Motor neuron (in vitro differentiated cells): ENCODE measurements at regions not wholly inside any gene's neighbourhood (a gene's known extent, or its start where the extent isn't known, plus 50 kb on each side); places are given as distances from the start of the nearest gene placed in this dataset.

Experiments
- ATAC-seq, 8 experiments: fragments of 200-7000 bp; cut with Tn5 transposase; replicated peaks in 6 of 8; 2 replicates each; pipeline ENCODE4 v1.8.0; 2021; ENCODE audit warnings: mild to moderate bottlenecking in 8 of 8, moderate library complexity in 8 of 8
- H3K27ac ChIP-seq, 2 donors: fragments of 250-450 bp; sonication (Bioruptor Pico); 2 replicates each; pipeline ENCODE4 v1.9.0; 2021; ENCODE audit warnings: antibody characterized with exemption in 2 of 2, mild to moderate bottlenecking in 2 of 2, moderate library complexity in 1 of 2
- H3K4me1 ChIP-seq, 2 donors: fragments of 250-450 bp; sonication (Bioruptor Pico); replicated peaks in 1 of 2; 2 replicates each; pipeline ENCODE4 v1.6.1; 2021; ENCODE audit warnings: antibody characterized with exemption in 2 of 2, mild to moderate bottlenecking in 2 of 2, moderate library complexity in 1 of 2
- H3K4me3 ChIP-seq, 5 donors: fragments of 250-450 bp; sonication (Bioruptor Pico); 2 replicates each; pipeline ENCODE4 v1.9.0; 2021; ENCODE audit warnings: antibody characterized with exemption in 5 of 5, mild to moderate bottlenecking in 5 of 5, moderate library complexity in 4 of 5
- WGBS, 10 experiments: fragments of 450-650 bp; shearing (Covaris generic); methylation state at CpG; one replicate each; pipeline ENCODE4 v1.0.0; 2022; 5-methylcytosine and 5-hydroxymethylcytosine counted together
- in situ Hi-C, 9 experiments: fragments of 400-800 bp; cut with MboI; loops; one replicate each; pipeline ENCODE4 v1.15.0; 2021; ENCODE audit warnings: low sequenced_read_pairs in 9 of 9, low pct_unique_long_range_greater_than_20kb in 2 of 9; ENCODE audit not compliant: unreplicated experiment in 9 of 9

DNA sequence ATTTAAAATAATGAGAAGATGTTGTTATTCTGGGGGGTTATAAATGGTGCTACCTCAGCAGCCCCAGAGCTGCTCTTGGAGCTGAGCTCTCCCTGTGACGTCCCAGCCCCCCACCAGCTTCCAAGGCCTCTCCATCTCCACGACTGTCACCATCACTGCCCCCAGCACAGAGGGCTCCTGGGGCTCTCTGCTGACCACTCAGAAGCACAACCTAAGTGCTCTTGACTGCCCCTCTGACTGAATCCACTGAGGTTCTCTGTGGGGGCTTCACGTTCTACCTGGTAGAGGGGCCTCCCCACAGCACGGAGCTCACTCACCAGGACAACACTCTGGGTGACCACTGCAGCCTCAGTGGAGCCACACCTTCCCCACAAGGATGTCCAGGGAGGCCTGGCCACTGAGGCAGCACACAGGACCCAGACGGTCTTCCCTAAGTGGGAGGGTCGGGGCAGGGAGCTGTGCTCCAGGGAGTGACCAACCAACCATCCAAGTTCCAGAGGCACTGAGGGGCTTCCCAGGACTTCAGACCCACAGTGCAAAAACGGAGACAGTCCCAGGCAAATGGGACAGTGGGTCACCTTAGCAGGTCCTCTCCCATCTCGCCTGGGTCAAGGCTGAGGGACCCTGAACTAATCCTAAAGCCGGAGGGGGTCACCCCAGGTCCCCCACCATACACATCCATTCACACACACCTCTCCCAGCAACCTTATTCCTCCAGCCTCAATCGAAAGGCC is 121.0 kb upstream of the PPP2R2D start:
- peaks cover 2 to 5% of the 10 kb centered on the region in 2 donors for H3K4me1 ChIP-seq
- H3K27ac ChIP-seq = no peak overlapping the region
- 10 to 100% (median 80%) methylated on average over 1 to 3 of the region's 10 CpGs; no CpG with 5 or more reads in 1 of the 10 experiments for WGBS, 10 experiments
- H3K4me3 ChIP-seq = no peak overlapping the region
- in situ Hi-C loops = loop anchor here in 1 of 9 experiments (25.0 kb wide), 1 partner anchor 318 kb away; no protein-coding TSS in a partner anchor
- no peak for ATAC-seq

DNA sequence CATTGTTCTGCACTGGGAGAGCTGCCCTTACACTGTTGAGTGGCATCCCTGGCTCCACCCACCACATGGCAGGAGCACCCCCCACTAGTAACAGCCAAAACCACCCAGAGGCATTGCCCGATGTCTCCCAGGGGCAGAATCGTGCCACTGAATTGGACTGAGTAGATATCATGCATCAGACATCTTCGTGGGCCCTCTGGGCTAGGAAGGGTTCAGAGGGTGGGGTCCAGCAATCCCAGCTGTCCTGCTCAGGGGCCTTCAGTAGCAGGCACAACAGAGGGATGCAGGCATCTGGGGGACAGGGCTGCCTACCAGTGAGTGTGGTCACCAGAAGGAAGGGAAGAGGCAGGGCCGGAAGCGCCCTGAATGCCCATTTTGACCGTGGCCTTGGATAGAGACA is 119.7 kb upstream of the PPP2R2D start:
- WGBS, 10 experiments = 13 to 100% (median 67%) methylated on average over 1 to 5 of the region's 6 CpGs; no CpG with 5 or more reads in 6 of the 10 experiments
- ATAC-seq = no peak
- no peak overlapping the region for H3K4me3 ChIP-seq
- in situ Hi-C loops = loop anchor here in 1 of 9 experiments (25.0 kb wide), 1 partner anchor 319 kb away; no protein-coding TSS in a partner anchor
- no peak overlapping the region for H3K27ac ChIP-seq
- H3K4me1 ChIP-seq = no peaks in the 10 kb centered on the region

DNA sequence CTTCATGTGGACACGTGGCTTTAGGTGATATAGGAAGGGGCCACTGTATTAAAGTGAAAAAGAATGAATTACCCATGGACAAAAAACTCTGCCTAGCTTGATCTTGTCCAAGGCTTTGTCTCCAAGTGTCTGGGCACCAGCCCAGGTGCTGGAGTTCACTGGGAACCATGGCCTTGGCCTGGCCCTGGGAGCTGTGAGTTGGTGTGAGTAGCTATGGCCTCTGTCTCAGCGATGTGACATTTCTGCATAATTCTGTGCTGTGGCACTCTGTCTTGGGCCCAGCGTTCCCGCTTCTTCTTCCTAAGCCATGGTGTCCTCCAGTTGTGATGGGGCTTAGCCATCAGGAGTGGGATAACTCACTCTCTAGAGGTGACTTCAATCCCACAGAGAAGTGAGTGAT is 119.0 kb upstream of the PPP2R2D start:
- in situ Hi-C loops = loop anchor here in 1 of 9 experiments (25.0 kb wide), 1 partner anchor 319 kb away; no protein-coding TSS in a partner anchor

DNA sequence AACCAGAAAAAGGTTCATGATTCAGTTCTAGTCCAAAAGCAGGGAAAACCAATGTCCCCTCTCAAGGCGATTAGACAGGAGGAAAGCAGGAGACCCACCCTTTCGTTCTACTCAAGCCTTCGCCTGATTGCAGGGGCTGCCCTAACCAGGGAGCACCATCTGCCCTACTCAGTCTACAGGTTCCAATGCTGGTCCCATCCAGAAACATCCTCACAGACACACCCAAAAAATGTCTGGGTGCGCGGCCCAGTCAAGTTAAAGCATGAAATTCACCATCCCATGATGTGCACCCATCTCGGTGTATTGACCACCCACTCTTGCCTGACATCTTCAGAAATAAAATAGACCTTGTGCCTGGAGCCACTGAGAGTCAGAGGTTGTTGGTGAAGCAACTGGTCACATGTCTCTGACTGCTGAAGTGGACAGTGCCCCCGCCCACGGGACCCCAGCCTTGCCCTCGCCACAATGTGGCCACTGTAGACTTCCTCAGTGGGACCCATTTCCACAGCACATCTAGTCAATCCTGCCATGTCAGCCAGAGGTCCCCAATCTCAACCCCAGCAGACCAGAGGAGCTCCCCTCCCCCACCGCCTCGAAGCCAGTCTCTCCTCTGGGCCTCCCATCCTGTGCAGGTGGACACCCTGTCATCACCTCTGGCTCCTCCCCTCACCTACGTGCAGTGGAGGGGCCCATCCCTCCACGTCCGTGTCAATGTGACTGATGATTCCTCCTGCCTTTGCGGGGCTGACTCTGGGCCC is 116.3 kb upstream of the PPP2R2D start:
- no peak overlapping the region for H3K27ac ChIP-seq
- 30 to 95% (median 80%) methylated on average over 1 to 5 of the region's 15 CpGs; no CpG with 5 or more reads in 3 of the 10 experiments for WGBS, 10 experiments
- in situ Hi-C loops = loop anchor here in 1 of 9 experiments (25.0 kb wide), 1 partner anchor 322 kb away; no protein-coding TSS in a partner anchor
- ATAC-seq = no peak
- H3K4me3 ChIP-seq = no peak overlapping the region
- peaks cover 0 to 3% of the 10 kb centered on the region in 2 donors for H3K4me1 ChIP-seq

More for the DNA sequence above, 119.0 kb upstream of the PPP2R2D start:
- Histone ChIP-seq H3K4me1 (peaks cover 0 to 1% of the 10 kb centered on the region in 2 donors), H3K27ac (no peak overlapping the region), H3K4me3 (no peak overlapping the region)
- WGBS, 10 experiments = 5 to 84% (median 55%) methylated on average over 1 to 4 of the region's 4 CpGs; no CpG with 5 or more reads in 4 of the 10 experiments
- no peak for ATAC-seq

DNA sequence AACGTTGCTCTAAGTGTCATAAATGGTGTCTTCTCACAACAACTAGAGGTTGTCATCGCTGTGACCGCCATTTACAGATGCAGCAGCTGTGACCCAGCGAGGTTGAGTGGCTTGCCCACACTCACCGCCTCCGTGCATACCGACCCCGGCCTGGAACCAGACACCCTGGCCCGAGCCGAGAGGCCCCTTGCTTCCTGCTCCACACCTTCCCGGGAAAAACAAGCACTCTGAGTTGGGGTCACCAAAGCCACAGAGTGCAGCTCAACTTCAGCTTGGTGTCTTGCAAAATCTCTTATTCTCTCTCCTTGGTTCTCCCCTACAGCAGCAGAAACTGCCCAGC is 115.7 kb upstream of the PPP2R2D start:
- in situ Hi-C loops = loop anchor here in 1 of 9 experiments (25.0 kb wide), 1 partner anchor 323 kb away; no protein-coding TSS in a partner anchor
- H3K4me3 ChIP-seq = no peak overlapping the region
- H3K27ac ChIP-seq = no peak overlapping the region
- ATAC-seq = no peak
- 91 to 100% (median 96%) methylated on average over 1 to 8 of the region's 11 CpGs; no CpG with 5 or more reads in 6 of the 10 experiments for WGBS, 10 experiments
- H3K4me1 ChIP-seq = peaks cover 0 to 3% of the 10 kb centered on the region in 2 donors

DNA sequence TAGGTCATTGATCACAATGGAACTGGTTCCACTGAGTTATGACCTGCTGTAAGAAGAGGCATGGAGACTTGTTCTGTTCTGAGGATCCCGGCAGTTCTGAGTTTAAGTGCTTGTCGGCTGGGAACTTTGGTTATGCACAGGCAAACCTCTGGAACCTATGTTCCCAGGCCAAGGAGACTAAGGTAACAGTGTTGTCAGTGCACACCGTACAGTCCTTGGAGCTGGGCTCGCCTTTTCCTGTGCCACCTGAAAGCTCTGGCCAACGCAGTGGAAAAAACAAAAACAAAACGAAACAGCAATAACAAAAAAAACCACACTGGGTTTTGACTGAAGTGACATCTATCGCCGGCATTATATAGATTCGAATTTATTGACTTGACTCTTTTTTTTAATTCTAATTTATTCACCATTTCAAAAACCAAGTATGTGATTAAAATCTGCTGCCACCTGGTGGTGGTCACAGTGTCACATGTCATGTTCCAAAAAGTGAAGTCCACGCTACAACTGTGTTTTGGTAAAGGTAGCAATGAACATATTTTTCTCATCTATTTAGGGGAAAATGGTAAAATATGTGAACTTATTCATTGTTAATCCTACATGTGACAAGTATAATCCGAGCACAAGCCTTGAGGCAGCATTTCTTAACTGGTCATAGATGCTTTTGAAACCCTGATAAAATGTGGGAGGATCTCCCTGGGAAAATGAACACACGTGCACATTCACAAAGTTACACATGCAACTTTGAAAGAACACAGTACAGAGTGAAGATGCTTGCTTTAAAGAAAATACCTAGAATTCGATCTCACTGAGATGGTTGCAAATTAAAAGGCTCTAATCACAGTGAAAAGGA is 113.8 kb upstream of the PPP2R2D start:
- no peak overlapping the region for H3K4me3 ChIP-seq
- H3K4me1 ChIP-seq = peaks cover 0 to 3% of the 10 kb centered on the region in 2 donors
- in situ Hi-C loops = loop anchor here in 1 of 9 experiments (25.0 kb wide), 1 partner anchor 325 kb away; no protein-coding TSS in a partner anchor
- peak in 2 of 8 experiments; percentile 20 to 39 for ATAC-seq
- WGBS, 10 experiments = 4 to 50% (median 35%) methylated on average over 5 to 13 of the region's 13 CpGs
- no peak overlapping the region for H3K27ac ChIP-seq

DNA sequence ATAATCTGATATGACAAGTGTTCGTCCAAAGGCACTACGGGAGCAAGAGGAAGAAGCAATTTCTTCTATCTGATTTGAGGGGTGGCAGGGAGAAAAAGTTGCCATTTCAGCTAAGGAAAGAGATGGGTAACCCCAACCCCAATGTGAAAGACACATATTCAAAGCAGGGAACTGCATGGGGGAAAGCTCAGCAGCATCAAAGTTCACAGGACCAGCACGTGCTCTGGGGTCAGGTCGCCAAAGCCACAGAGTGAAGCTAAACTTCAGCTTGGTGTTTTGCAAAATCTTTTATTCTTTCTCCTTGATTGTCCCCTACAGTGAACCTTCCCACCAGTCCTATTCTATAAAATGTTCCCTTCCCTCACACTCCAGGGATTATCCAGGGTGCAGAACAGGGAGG is 112.8 kb upstream of the PPP2R2D start:
- in situ Hi-C loops = loop anchor here in 1 of 9 experiments (25.0 kb wide), 1 partner anchor 326 kb away; no protein-coding TSS in a partner anchor
- no peak overlapping the region for H3K27ac ChIP-seq

DNA sequence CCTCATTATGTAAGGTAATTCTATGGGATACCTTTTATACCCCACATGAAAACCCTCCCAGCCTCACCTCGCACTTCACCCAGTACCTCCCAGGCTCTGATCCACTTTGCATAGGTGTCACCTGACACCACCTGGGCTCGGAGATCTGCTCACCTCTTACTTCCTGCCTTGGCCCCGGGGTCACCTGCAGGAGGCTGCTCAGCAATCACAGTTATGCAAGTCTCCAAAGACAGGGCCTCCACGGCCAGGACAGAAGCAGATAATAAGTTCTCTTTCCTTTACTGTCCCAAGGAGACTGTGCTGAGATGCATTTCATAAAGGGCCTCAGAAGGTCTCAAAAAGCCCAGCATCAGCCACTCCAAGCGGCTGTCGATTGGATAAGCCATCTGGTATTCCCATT is 112.4 kb upstream of the PPP2R2D start:
- no peak for ATAC-seq
- H3K4me1 ChIP-seq = peaks cover 0 to 3% of the 10 kb centered on the region in 2 donors
- 0 to 100% (median 42%) methylated on average over 1 to 6 of the region's 6 CpGs; no CpG with 5 or more reads in 4 of the 10 experiments for WGBS, 10 experiments
- no peak overlapping the region for H3K4me3 ChIP-seq
- in situ Hi-C loops = loop anchor here in 1 of 9 experiments (25.0 kb wide), 1 partner anchor 326 kb away; no protein-coding TSS in a partner anchor
- no peak overlapping the region for H3K27ac ChIP-seq

More for the DNA sequence above, 112.8 kb upstream of the PPP2R2D start:
- no peak for ATAC-seq
- H3K4me1 ChIP-seq = peaks cover 0 to 3% of the 10 kb centered on the region in 2 donors
- WGBS, 10 experiments = 36 to 86% (median 72%) methylated on average over 2 to 4 of the region's 4 CpGs; no CpG with 5 or more reads in 2 of the 10 experiments
- no peak overlapping the region for H3K4me3 ChIP-seq

DNA sequence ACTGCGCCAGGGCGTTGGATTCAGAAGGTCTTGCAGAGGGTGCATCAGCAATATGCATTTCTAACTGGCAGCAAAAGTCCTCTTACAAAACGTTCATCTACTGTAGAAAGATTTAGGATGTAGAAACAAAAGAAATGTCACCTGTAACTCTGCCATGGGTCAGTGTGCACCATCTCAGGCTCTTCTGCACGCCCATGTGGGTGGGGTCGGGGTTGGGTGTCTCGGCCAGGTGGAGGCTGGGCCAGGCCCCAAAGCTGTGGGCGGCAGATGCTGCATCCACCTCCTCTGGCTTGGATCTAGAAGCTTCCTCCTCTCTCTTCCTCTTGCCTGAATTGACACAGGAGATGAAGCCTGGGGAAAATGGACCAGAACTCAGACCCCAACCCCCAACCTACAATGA is 111.3 kb upstream of the PPP2R2D start:
- H3K27ac ChIP-seq = no peak overlapping the region
- in situ Hi-C loops = loop anchor here in 1 of 9 experiments (25.0 kb wide), 1 partner anchor 327 kb away; no protein-coding TSS in a partner anchor
- ATAC-seq = no peak
- H3K4me3 ChIP-seq = no peak overlapping the region
- WGBS, 10 experiments = 0 to 100% (median 80%) methylated on average over 1 to 3 of the region's 7 CpGs; no CpG with 5 or more reads in 3 of the 10 experiments
- H3K4me1 ChIP-seq = peaks cover 0 to 3% of the 10 kb centered on the region in 2 donors

DNA sequence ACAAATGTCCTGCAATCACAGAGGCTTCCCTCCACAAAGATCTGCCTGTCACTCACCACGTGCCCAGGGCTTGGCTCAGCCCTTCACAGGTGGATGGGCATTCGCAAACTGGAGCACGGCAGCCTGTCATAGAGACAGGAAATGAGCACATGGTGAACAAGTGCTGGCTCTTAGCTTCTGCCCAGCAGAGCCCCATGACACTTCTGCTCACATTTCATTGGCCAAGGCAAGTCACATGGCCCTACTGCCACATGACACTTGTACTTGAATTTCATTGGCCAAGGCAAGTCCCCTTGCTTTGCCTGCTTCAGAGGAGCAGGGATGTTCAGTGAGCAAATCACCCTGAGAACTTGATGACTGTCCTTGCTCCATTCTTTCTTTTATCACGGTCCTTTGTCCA is 110.8 kb upstream of the PPP2R2D start:
- ATAC-seq = no peak
- H3K4me1 ChIP-seq = peaks cover 0 to 3% of the 10 kb centered on the region in 2 donors
- no peak overlapping the region for H3K27ac ChIP-seq
- in situ Hi-C loops = loop anchor here in 1 of 9 experiments (25.0 kb wide), 1 partner anchor 328 kb away; no protein-coding TSS in a partner anchor
- 20 to 91% (median 71%) methylated on average over 1 to 4 of the region's 4 CpGs; no CpG with 5 or more reads in 3 of the 10 experiments for WGBS, 10 experiments
- no peak overlapping the region for H3K4me3 ChIP-seq

DNA sequence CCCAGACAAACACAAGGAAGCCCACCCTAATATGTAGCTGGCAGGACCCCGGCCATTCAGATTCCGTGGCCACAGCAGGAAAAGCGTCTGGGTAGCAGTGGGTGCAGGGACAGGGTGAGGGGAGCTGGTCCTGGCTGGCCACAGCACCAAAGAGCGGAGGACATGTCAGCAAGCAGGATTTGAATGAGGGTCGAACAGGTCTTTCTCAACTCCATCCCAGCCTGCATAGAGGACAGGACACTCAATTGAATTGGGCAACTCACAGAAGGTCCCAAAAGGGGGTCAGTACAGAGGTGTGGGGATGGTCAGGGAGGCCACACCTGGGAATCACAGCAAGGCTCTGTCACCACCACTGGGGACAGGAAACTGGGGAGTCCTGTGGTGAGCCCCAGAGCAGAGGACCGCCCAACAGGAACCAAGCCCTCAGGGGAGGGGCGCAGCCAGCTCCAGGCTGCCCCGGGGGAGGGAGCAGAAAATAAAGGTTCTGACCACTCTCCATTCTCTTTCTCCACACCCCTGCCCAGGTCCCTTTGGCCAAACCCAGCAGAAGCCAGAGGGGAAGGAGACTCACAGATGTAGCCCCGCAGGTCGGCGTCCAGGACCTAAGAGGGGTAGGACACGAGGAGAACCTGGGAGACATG is 108.7 kb upstream of the PPP2R2D start:
- WGBS, 10 experiments = 0 to 100% (median 57%) methylated on average over 1 to 8 of the region's 12 CpGs; no CpG with 5 or more reads in 6 of the 10 experiments
- in situ Hi-C loops = loop anchor here in 1 of 9 experiments (25.0 kb wide), 1 partner anchor 330 kb away; no protein-coding TSS in a partner anchor
- ATAC-seq = no peak
- no peak overlapping the region for H3K27ac ChIP-seq
- no peak overlapping the region for H3K4me3 ChIP-seq
- H3K4me1 ChIP-seq = no peaks in the 10 kb centered on the region
